CD4-positive, CD25-positive, alpha-beta regulatory T cell (primary cell): ENCODE measurements at regions not wholly inside any gene's neighbourhood (a gene's known extent, or its start where the extent isn't known, plus 50 kb on each side); places are given as distances from the start of the nearest gene placed in this dataset.
"Not testable (repeated sequence)": the region's sequence is repeated elsewhere in the genome, so short reads cannot be mapped to it uniquely, and the experiment has no call there.

Source experiments
- ATAC-seq, 2 donors: fragments of 150-1000 bp; cut with Tn5 transposase; one replicate each; pipeline ENCODE4 v1.10.0; 2021; ENCODE audit warnings: low read depth in 2 of 2, moderate number of reproducible peaks in 2 of 2, moderate library complexity in 1 of 2
- DNase-seq, 3 donors: peaks; one replicate each; pipeline versions ENCODE4 v3.0.0 to v3.0.0-alpha.2; 2012 to 2022; ENCODE audit warnings: mixed read lengths in 1 of 3
- H3K27ac ChIP-seq: one replicate; pipeline ENCODE4 v1.7.0; 2013; ENCODE audit warnings: mild to moderate bottlenecking, low read length; ENCODE audit not compliant: insufficient read depth, poor library complexity, severe bottlenecking
- H3K27me3 ChIP-seq: one replicate; pipeline ENCODE4 v1.7.0; 2013; ENCODE audit warnings: low read length; ENCODE audit not compliant: control insufficient read depth, insufficient read depth
- H3K36me3 ChIP-seq: one replicate; pipeline ENCODE4 v1.7.0; 2013; ENCODE audit warnings: mild to moderate bottlenecking, low read length, moderate library complexity; ENCODE audit not compliant: control insufficient read depth, insufficient read depth
- H3K4me1 ChIP-seq: 2 replicates; pipeline ENCODE4 v1.7.0; 2013; ENCODE audit warnings: mild to moderate bottlenecking, low read length; ENCODE audit not compliant: insufficient read depth, control insufficient read depth, poor library complexity, severe bottlenecking
- H3K4me3 ChIP-seq: one replicate; pipeline ENCODE4 v1.7.0; 2013; ENCODE audit warnings: low read depth, mild to moderate bottlenecking, low read length, moderate library complexity
- H3K9me3 ChIP-seq, 2 experiments: 1 replicate in 1 of 2; 2 replicates in 1 of 2; pipeline ENCODE4 v1.7.0; 2013; ENCODE audit warnings: low read length in 2 of 2, mild to moderate bottlenecking in 1 of 2, moderate library complexity in 1 of 2; ENCODE audit not compliant: control insufficient read depth in 2 of 2
- H3K27ac Mint-ChIP-seq, 3 donors: one replicate each; pipeline ENCODE4 v1.8.0; 2020 to 2022; ENCODE audit warnings: mild to moderate bottlenecking in 3 of 3, mixed read lengths in 3 of 3, moderate library complexity in 2 of 3
- H3K27me3 Mint-ChIP-seq: one replicate; pipeline ENCODE4 v1.8.0; 2022; ENCODE audit warnings: mild to moderate bottlenecking, mixed read lengths
- H3K36me3 Mint-ChIP-seq: one replicate; pipeline ENCODE4 v1.8.0; 2020; ENCODE audit warnings: mixed read lengths
- H3K4me1 Mint-ChIP-seq, 4 donors: one replicate each; pipeline ENCODE4 v1.8.0; 2020 to 2022; ENCODE audit warnings: mixed read lengths in 4 of 4, mild to moderate bottlenecking in 1 of 4
- H3K4me3 Mint-ChIP-seq, 4 donors: one replicate each; pipeline ENCODE4 v1.8.0; 2020 to 2022; ENCODE audit warnings: mild to moderate bottlenecking in 4 of 4, mixed read lengths in 4 of 4, moderate library complexity in 3 of 4
- H3K9me3 Mint-ChIP-seq, 7 donors: one replicate each; pipeline ENCODE4 v1.8.0; 2020 to 2022; ENCODE audit warnings: mixed read lengths in 7 of 7, mild to moderate bottlenecking in 3 of 7, moderate library complexity in 2 of 7

- Mint-ChIP-seq H3K4me1 (no peaks in the 10 kb centered on the region), H3K27ac (no peak overlapping the region), H3K4me3 (no peak overlapping the region), H3K27me3 (no peaks in the 10 kb centered on the region), H3K36me3 (no peaks in the 10 kb centered on the region), H3K9me3 (peaks cover 4 to 18% (median 5%) of the 10 kb centered on the region in 7 donors)
- Histone ChIP-seq H3K4me1 (no peaks in the 10 kb centered on the region), H3K9me3 (no peaks in the 10 kb centered on the region), H3K4me3 (no peak overlapping the region), H3K36me3 (no peaks in the 10 kb centered on the region), H3K27ac (no peak overlapping the region), H3K27me3 (no peaks in the 10 kb centered on the region)
- DNase-seq (no peak), ATAC-seq (no peak)
Observed at GRCh38 chrX:7378406-7378805, 230.5 kb upstream of the PUDP start.

GRCh38 chrX:7372825-7373525 is 225.0 kb upstream of the PUDP start:
- DNase-seq, result no peak
- H3K9me3 Mint-ChIP-seq, result peaks cover 0 to 15% (median 4%) of the 10 kb centered on the region in 7 donors
- no peak overlapping the region for H3K4me3 Mint-ChIP-seq

GRCh38 chrX:7362111-7362510 is 214.2 kb upstream of the PUDP start:
- peaks cover 0 to 8% (median 0%) of the 10 kb centered on the region in 7 donors for H3K9me3 Mint-ChIP-seq
- Histone ChIP-seq H3K36me3 (no peaks in the 10 kb centered on the region), H3K4me1 (no peaks in the 10 kb centered on the region), H3K27ac (no peak overlapping the region), H3K9me3 (no peaks in the 10 kb centered on the region), H3K27me3 (no peaks in the 10 kb centered on the region), H3K4me3 (no peak overlapping the region)
- no peaks in the 10 kb centered on the region for H3K27me3 Mint-ChIP-seq
- no peaks in the 10 kb centered on the region for H3K36me3 Mint-ChIP-seq
- DNase-seq, result no peak
- H3K4me3 Mint-ChIP-seq, result no peak overlapping the region
- no peak overlapping the region for H3K27ac Mint-ChIP-seq
- no peak for ATAC-seq
- H3K4me1 Mint-ChIP-seq, result no peaks in the 10 kb centered on the region

More at GRCh38 chrX:7372825-7373525, 225.0 kb upstream of the PUDP start:
- Histone ChIP-seq H3K27ac (no peak overlapping the region), H3K36me3 (no peaks in the 10 kb centered on the region), H3K4me1 (no peaks in the 10 kb centered on the region), H3K9me3 (no peaks in the 10 kb centered on the region), H3K4me3 (no peak overlapping the region), H3K27me3 (no peaks in the 10 kb centered on the region)
- Mint-ChIP-seq H3K36me3 (no peaks in the 10 kb centered on the region), H3K4me1 (no peaks in the 10 kb centered on the region), H3K27me3 (no peaks in the 10 kb centered on the region), H3K27ac (no peak overlapping the region)
- no peak for ATAC-seq

GRCh38 chrX:7351926-7352325 is 204.0 kb upstream of the PUDP start:
- Histone ChIP-seq H3K27me3 (no peaks in the 10 kb centered on the region), H3K9me3 (no peaks in the 10 kb centered on the region), H3K4me3 (no peak overlapping the region), H3K4me1 (no peaks in the 10 kb centered on the region), H3K36me3 (no peaks in the 10 kb centered on the region), H3K27ac (no peak overlapping the region)
- Mint-ChIP-seq H3K27me3 (no peaks in the 10 kb centered on the region), H3K4me1 (no peaks in the 10 kb centered on the region), H3K4me3 (no peak overlapping the region), H3K27ac (no peak overlapping the region), H3K9me3 (peaks cover 0 to 5% (median 0%) of the 10 kb centered on the region in 7 donors), H3K36me3 (peaks cover 2% of the 10 kb centered on the region)
- DNase-seq, result no peak
- ATAC-seq, result no peak

GRCh38 chrX:7347465-7347864 is 199.5 kb upstream of the PUDP start:
- H3K27me3 ChIP-seq, result no peaks in the 10 kb centered on the region
- no peak overlapping the region for H3K27ac ChIP-seq
- no peaks in the 10 kb centered on the region for H3K4me1 ChIP-seq
- H3K9me3 ChIP-seq, result no peaks in the 10 kb centered on the region
- no peak overlapping the region for H3K4me3 ChIP-seq
- H3K27me3 Mint-ChIP-seq, result no peaks in the 10 kb centered on the region
- H3K27ac Mint-ChIP-seq, result no peak overlapping the region
- no peaks in the 10 kb centered on the region for H3K36me3 ChIP-seq
- H3K4me3 Mint-ChIP-seq, result no peak overlapping the region
- DNase-seq, result no peak
- no peaks in the 10 kb centered on the region for H3K9me3 Mint-ChIP-seq
- no peak for ATAC-seq
- peaks cover 2% of the 10 kb centered on the region for H3K36me3 Mint-ChIP-seq
- H3K4me1 Mint-ChIP-seq, result no peaks in the 10 kb centered on the region

GRCh38 chrX:7346021-7346420 is 198.1 kb upstream of the PUDP start:
- Histone ChIP-seq H3K9me3 (no peaks in the 10 kb centered on the region), H3K4me1 (no peaks in the 10 kb centered on the region), H3K27me3 (no peaks in the 10 kb centered on the region), H3K27ac (no peak overlapping the region), H3K36me3 (no peaks in the 10 kb centered on the region), H3K4me3 (no peak overlapping the region)
- Mint-ChIP-seq H3K9me3 (peaks cover 0 to 2% (median 0%) of the 10 kb centered on the region in 7 donors), H3K4me3 (no peak overlapping the region), H3K27ac (no peak overlapping the region), H3K36me3 (peaks cover 6% of the 10 kb centered on the region), H3K4me1 (no peaks in the 10 kb centered on the region), H3K27me3 (no peaks in the 10 kb centered on the region)
- DNase-seq, result no peak
- no peak for ATAC-seq

- H3K36me3 Mint-ChIP-seq, result peaks cover 5% of the 10 kb centered on the region
- no peaks in the 10 kb centered on the region for H3K36me3 ChIP-seq
- no peaks in the 10 kb centered on the region for H3K27me3 ChIP-seq
- ATAC-seq (no peak), DNase-seq (no peak)
- H3K4me3 Mint-ChIP-seq, result no peak overlapping the region
- H3K27ac ChIP-seq, result no peak overlapping the region
- H3K4me3 ChIP-seq, result no peak overlapping the region
- peaks cover 0 to 2% (median 0%) of the 10 kb centered on the region in 7 donors for H3K9me3 Mint-ChIP-seq
- H3K27ac Mint-ChIP-seq, result no peak overlapping the region
- H3K4me1 Mint-ChIP-seq, result no peaks in the 10 kb centered on the region
- no peaks in the 10 kb centered on the region for H3K4me1 ChIP-seq
- H3K9me3 ChIP-seq, result no peaks in the 10 kb centered on the region
- H3K27me3 Mint-ChIP-seq, result no peaks in the 10 kb centered on the region
Observed at GRCh38 chrX:7343181-7343580, 195.2 kb upstream of the PUDP start.

- H3K4me1 ChIP-seq, H3K4me1 Mint-ChIP-seq, H3K4me3 Mint-ChIP-seq, H3K27ac ChIP-seq, H3K9me3 ChIP-seq, DNase-seq, H3K27ac Mint-ChIP-seq, H3K27me3 ChIP-seq, H3K4me3 ChIP-seq, H3K27me3 Mint-ChIP-seq, H3K9me3 Mint-ChIP-seq, H3K36me3 ChIP-seq, ATAC-seq: not testable (repeated sequence)
- peaks cover 20% of the 10 kb centered on the region for H3K36me3 Mint-ChIP-seq
Observed at GRCh38 chrX:7335816-7336362, 187.9 kb upstream of the PUDP start.
